ENCODE measurements at regions not wholly inside any gene's neighbourhood (a gene's known extent, or its start where the extent isn't known, plus 50 kb on each side); places are given as distances from the start of the nearest gene placed in this dataset.

GRCh38 chr4:178799204-178799603, 1357.0 kb upstream of the AGA start:
- H4K5ac ChIP-seq (ENCODE audit: low read depth, low read length), result no peak overlapping the region
- in situ Hi-C loops (cut with MboI; ENCODE audit: low sequenced_read_pairs), result no loop called here
- no peak overlapping the region for H3K23ac ChIP-seq (ENCODE audit: low read depth, low read length)
- no peak overlapping the region for H2BK20ac ChIP-seq (ENCODE audit: low read depth, low read length)
- H2AFZ ChIP-seq (replicated peaks; ENCODE audit: low read length, poor library complexity), result no peak overlapping the region
- TF ChIP-seq MAFK (IDR thresholded peaks at IDR 0.05; ENCODE audit: low read depth, low read length) (no peak), RCOR1 (IDR thresholded peaks at IDR 0.05; ENCODE audit: insufficient replicate concordance, low read length) (no peak)
- CTCF ChIA-PET, result no interaction called here
- no peak for DNase-seq
- no TSS peak for BruUV-seq (replicated peaks)
- no peaks in the 10 kb centered on the region for H3K79me1 ChIP-seq (ENCODE audit: low read depth in 1 of 2, low read length in 2 of 2)
- no peak overlapping the region for H4K91ac ChIP-seq (ENCODE audit: insufficient read depth, low read depth, low read length)
- H3K56ac ChIP-seq (ENCODE audit: extremely low read depth, insufficient read depth, low read length), result no peak overlapping the region
- no peaks in the 10 kb centered on the region for H3K4me1 ChIP-seq (ENCODE audit: control insufficient read depth, insufficient read depth, low read length)
- H2BK5ac ChIP-seq (ENCODE audit: low read depth, low read length, poor library complexity, severe bottlenecking), result no peak overlapping the region
- H3K9me3 ChIP-seq (ENCODE audit: control insufficient read depth, insufficient read depth, low read length), result peaks cover 4% of the 10 kb centered on the region; the same call in 1 of the 2 replicates
- H2AK9ac ChIP-seq (replicated peaks; ENCODE audit: low read depth, low read length, poor library complexity), result no peak overlapping the region
- no peaks in the 10 kb centered on the region for H3K9me1 ChIP-seq (ENCODE audit: insufficient read depth, low read length)
- H3K14ac ChIP-seq (replicated peaks; ENCODE audit: low read depth, low read length), result no peak overlapping the region
- no peak overlapping the region for H4K8ac ChIP-seq (ENCODE audit: low read depth in 2 of 2, low read length in 2 of 2)
- H3K18ac ChIP-seq (ENCODE audit: low read depth, low read length), result no peak overlapping the region
- H3K27me3 ChIP-seq (ENCODE audit: control insufficient read depth, insufficient read depth, low read length), result no peaks in the 10 kb centered on the region
- intact Hi-C loops (cut with micrococcal nuclease), result no loop called here
- no peak overlapping the region for H3K4me3 ChIP-seq (ENCODE audit: insufficient read depth, low read depth, low read length)
- no peak overlapping the region for H2BK120ac ChIP-seq (ENCODE audit: low read depth, low read length)
- no peak overlapping the region for H3K4me2 ChIP-seq (ENCODE audit: low read depth, low read length)
- H4K20me1 ChIP-seq (ENCODE audit: insufficient read depth, low read length), result no peaks in the 10 kb centered on the region
- POLR2A ChIA-PET (ENCODE audit: unreplicated experiment), result no interaction called here
- no peak overlapping the region for H2AK5ac ChIP-seq (ENCODE audit: low read depth, low read length)
- no peak overlapping the region for H3K9ac ChIP-seq (ENCODE audit: low read depth, low read length)
- dilution Hi-C loops (cut with HindIII; ENCODE audit: low sequenced_read_pairs, unreplicated experiment), result no loop called here
- H3K36me3 ChIP-seq (ENCODE audit: control insufficient read depth, insufficient read depth, low read length), result no peaks in the 10 kb centered on the region
- no peak overlapping the region for H2BK15ac ChIP-seq (ENCODE audit: low read depth, low read length)
- ATAC-seq (ENCODE audit: low read depth), result no peak
- WGBS, 2 experiments (ENCODE audit: extremely low coverage in 2 of 2, insufficient read length in 1 of 2), result 0% methylated on average over 1 of the region's 2 CpGs; no CpG with 5 or more reads in 1 of the 2 experiments
- no peak overlapping the region for H3K4ac ChIP-seq (ENCODE audit: low read depth, low read length)
- no peak overlapping the region for H3K27ac ChIP-seq (ENCODE audit: insufficient read depth, low read length)

Measured in IMR-90 (cell line).